Left ventricle myocardium inferior (tissue), 1 donor: ENCODE measurements at regions not wholly inside any gene's neighbourhood (a gene's known extent, or its start where the extent isn't known, plus 50 kb on each side); places are given as distances from the start of the nearest gene placed in this dataset.

Experiments
- DNase-seq: peaks from one replicate; pipeline ENCODE4 v3.0.0-alpha.2; 2020
- H3K27ac ChIP-seq: fragments of 200-600 bp; replicated peaks from 2 replicates; pipeline ENCODE4 v1.8.0; 2021
- H3K27me3 ChIP-seq: fragments of 200-600 bp; 2 replicates; pipeline ENCODE4 v1.8.0; 2021; ENCODE audit warnings: low read depth
- H3K36me3 ChIP-seq: fragments of 200-600 bp; 2 replicates; pipeline ENCODE4 v1.8.0; 2021
- H3K4me1 ChIP-seq: fragments of 200-600 bp; 2 replicates; pipeline ENCODE4 v1.8.0; 2021
- H3K4me3 ChIP-seq: fragments of 200-600 bp; 2 replicates; pipeline ENCODE4 v1.8.0; 2021; ENCODE audit warnings: mild to moderate bottlenecking, moderate library complexity
- H3K9me3 ChIP-seq: fragments of 200-600 bp; replicated peaks from 2 replicates; pipeline ENCODE4 v1.8.0; 2021
- intact Hi-C: fragments of 100-400 bp; cut with micrococcal nuclease; formaldehyde crosslinking; loops from one replicate; pipeline ENCODE4 v1.11.0; 2022
- TF ChIP-seq, protein P1 (sequence below): fragments of 200-600 bp; IDR thresholded peaks from 2 replicates; pipeline ENCODE4 v1.8.0; 2021; ENCODE audit warnings: antibody characterized with exemption, mild to moderate bottlenecking, borderline replicate concordance
- donor health status: DM: no; HTN: yes; CAD: no; lungs with severe emphysema.

DNA sequence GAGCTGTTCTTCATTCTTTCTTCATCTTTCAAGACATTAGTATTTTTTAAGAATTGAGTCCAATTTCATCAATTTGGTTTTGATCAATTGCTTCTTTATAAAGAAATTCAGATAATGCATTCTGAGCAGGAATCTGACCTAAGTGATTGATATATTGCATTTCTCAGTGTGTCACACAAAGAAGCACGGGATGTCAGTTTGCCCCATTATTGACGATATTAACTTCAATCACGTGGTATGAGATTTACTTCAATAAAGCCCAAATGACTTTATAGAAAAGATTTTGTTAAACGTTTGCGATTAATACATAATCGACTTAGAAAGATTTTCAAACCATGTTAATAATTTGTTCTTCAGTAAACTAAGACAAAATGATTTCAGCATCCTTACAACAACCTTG is 1254.2 kb downstream of the FSCB start:
- Histone ChIP-seq H3K27ac (no peak overlapping the region), H3K27me3 (no peaks in the 10 kb centered on the region), H3K9me3 (no peaks in the 10 kb centered on the region), H3K4me3 (no peak overlapping the region), H3K4me1 (no peaks in the 10 kb centered on the region), H3K36me3 (no peaks in the 10 kb centered on the region)
- intact Hi-C loops: no loop called here
- TF ChIP-seq, protein P1, sequence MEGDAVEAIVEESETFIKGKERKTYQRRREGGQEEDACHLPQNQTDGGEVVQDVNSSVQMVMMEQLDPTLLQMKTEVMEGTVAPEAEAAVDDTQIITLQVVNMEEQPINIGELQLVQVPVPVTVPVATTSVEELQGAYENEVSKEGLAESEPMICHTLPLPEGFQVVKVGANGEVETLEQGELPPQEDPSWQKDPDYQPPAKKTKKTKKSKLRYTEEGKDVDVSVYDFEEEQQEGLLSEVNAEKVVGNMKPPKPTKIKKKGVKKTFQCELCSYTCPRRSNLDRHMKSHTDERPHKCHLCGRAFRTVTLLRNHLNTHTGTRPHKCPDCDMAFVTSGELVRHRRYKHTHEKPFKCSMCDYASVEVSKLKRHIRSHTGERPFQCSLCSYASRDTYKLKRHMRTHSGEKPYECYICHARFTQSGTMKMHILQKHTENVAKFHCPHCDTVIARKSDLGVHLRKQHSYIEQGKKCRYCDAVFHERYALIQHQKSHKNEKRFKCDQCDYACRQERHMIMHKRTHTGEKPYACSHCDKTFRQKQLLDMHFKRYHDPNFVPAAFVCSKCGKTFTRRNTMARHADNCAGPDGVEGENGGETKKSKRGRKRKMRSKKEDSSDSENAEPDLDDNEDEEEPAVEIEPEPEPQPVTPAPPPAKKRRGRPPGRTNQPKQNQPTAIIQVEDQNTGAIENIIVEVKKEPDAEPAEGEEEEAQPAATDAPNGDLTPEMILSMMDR: no peak
- no peak for DNase-seq

GRCh38 chr14:43249591-43249990 is 1257.5 kb downstream of the FSCB start:
- H3K4me1 ChIP-seq: no peaks in the 10 kb centered on the region
- no peak for DNase-seq

GRCh38 chr14:43249116-43249515 is 1258.0 kb downstream of the FSCB start:
- TF ChIP-seq, protein P1: no peak
- no peak overlapping the region for H3K27ac ChIP-seq
- no peaks in the 10 kb centered on the region for H3K36me3 ChIP-seq
- no peaks in the 10 kb centered on the region for H3K27me3 ChIP-seq
- H3K9me3 ChIP-seq: peaks cover 11% of the 10 kb centered on the region
- DNase-seq: no peak
- no peak overlapping the region for H3K4me3 ChIP-seq
- H3K4me1 ChIP-seq: no peaks in the 10 kb centered on the region
- intact Hi-C loops: no loop called here

More at GRCh38 chr14:43249591-43249990, 1257.5 kb downstream of the FSCB start:
- Histone ChIP-seq H3K27me3 (no peaks in the 10 kb centered on the region), H3K36me3 (no peaks in the 10 kb centered on the region), H3K4me3 (no peak overlapping the region), H3K9me3 (peaks cover 11% of the 10 kb centered on the region), H3K27ac (no peak overlapping the region)
- TF ChIP-seq, protein P1: no peak
- intact Hi-C loops: no loop called here

GRCh38 chr14:43247877-43248276 is 1259.2 kb downstream of the FSCB start:
- no peaks in the 10 kb centered on the region for H3K4me1 ChIP-seq
- H3K9me3 ChIP-seq: peaks cover 11% of the 10 kb centered on the region
- intact Hi-C loops: no loop called here
- TF ChIP-seq, protein P1: no peak
- H3K27ac ChIP-seq: no peak overlapping the region
- no peaks in the 10 kb centered on the region for H3K36me3 ChIP-seq
- no peaks in the 10 kb centered on the region for H3K27me3 ChIP-seq
- H3K4me3 ChIP-seq: no peak overlapping the region
- DNase-seq: no peak

- no peak for DNase-seq
- H3K4me1 ChIP-seq: no peaks in the 10 kb centered on the region
- H3K36me3 ChIP-seq: no peaks in the 10 kb centered on the region
- peaks cover 11% of the 10 kb centered on the region for H3K9me3 ChIP-seq
- no peaks in the 10 kb centered on the region for H3K27me3 ChIP-seq
- no peak overlapping the region for H3K27ac ChIP-seq
- no peak overlapping the region for H3K4me3 ChIP-seq
- intact Hi-C loops: no loop called here
- TF ChIP-seq, protein P1: no peak
These were observed 1262.9 kb downstream of the FSCB start for GRCh38 chr14:43244142-43244625.
